HG03025 (cell line): ENCODE measurements at regions not wholly inside any gene's neighbourhood (a gene's known extent, or its start where the extent isn't known, plus 50 kb on each side); places are given as distances from the start of the nearest gene placed in this dataset.

Experiments
- ATAC-seq: cut with Tn5 transposase; IDR thresholded peaks from one replicate; pipeline ENCODE4 v1.9.1; 2021; ENCODE audit warnings: mild to moderate bottlenecking, moderate library complexity; ENCODE audit not compliant: unreplicated experiment, low FRiP score

- ATAC-seq, result no peak
These were observed 447.2 kb downstream of the INHBA start for GRCh38 chr7:41255716-41256115.

DNA sequence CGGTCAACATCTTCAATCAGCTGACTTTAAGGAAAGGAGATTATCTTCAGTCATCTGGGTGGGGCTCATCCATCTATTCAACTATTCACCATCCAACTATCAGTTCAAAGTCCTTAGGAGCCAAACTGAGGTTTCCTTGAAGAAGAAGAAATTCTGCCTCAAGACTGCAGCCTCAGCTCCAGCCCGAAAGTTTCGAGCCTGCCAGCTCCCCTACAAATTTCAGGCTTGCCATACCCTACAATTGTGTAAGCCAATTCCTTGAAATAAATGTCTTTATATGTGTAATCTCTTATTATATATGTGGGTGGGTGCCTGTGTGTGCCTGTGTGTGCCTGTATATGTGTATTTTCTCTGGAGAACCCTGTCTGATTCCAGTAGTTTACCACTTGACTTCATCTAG lies 447.8 kb downstream of the INHBA start:
- no peak for ATAC-seq

GRCh38 chr7:41252957-41253356 lies 449.9 kb downstream of the INHBA start:
- ATAC-seq, result no peak

- ATAC-seq, result no peak
These were observed 450.3 kb downstream of the INHBA start for GRCh38 chr7:41252551-41252950.

GRCh38 chr7:41247143-41247865 lies 455.6 kb downstream of the INHBA start:
- ATAC-seq, result no peak

DNA sequence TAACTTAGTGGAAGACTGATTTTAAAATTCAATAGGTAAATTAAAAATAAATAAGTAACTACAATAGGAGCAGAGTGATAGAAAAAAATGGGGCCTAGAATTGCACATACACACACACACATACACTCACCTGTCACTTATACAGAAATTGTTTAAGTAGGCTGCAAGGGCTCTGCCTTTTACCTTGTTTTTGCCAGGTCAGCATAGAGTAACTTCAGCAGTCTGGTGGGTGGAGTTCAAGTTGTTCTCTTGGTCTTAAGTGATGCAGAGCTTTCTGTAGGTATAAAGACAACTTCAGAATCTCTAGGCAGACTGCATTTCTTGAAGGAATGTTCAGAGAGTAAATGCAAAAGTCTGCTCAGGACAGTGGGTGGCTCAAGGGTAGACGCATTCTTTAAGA lies 457.0 kb downstream of the INHBA start:
- ATAC-seq, result no peak

DNA sequence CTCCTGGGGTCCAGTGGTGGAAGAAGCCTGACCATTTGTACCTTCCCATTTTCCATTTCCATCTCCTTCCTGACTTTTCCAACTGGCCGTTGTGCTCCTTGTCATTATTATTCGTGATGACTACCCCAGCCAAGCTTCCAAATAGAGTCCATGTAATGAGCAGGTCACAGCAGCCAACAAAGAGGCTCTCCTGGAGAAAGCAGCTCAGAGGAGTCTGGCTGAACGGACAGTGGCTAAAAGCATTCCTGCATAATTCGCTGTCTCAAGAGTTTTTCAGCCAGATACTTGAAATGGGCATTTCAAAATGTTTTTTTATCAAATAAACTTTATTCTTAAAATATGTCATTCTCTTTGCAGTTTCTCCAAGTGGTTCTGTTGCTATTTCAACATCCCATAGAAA lies 458.6 kb downstream of the INHBA start:
- no peak for ATAC-seq

- no peak for ATAC-seq
These were observed 461.2 kb downstream of the INHBA start for GRCh38 chr7:41241641-41242040.

- ATAC-seq, result no peak
These were observed 463.3 kb downstream of the INHBA start for GRCh38 chr7:41239596-41239995.

- ATAC-seq, result no peak
These were observed 464.0 kb downstream of the INHBA start for GRCh38 chr7:41238851-41239331.

DNA sequence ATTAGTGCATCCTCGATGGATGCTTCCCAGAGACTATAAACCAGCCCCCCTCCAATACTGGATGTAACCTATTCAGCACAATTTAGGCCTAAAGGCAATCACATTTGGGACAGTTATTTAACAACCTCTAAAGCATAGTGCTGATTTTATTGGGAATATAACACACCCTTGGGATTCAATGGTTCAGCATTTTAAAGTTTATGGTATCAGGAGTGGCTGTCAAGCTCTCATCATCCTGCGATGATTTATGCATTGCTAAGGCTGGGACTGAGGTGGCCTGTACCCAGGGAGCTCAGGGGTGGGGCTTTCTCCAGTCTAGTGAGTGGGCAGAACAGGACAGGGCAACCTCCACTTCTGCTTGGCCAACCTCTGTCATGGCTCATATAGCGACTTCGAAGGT lies 464.9 kb downstream of the INHBA start:
- no peak for ATAC-seq

GRCh38 chr7:41232086-41232485 lies 470.8 kb downstream of the INHBA start:
- no peak for ATAC-seq

GRCh38 chr7:41224063-41224763 lies 478.7 kb downstream of the INHBA start:
- ATAC-seq, result no peak

GRCh38 chr7:41222746-41223145 lies 480.1 kb downstream of the INHBA start:
- ATAC-seq, result no peak

GRCh38 chr7:41220266-41220665 lies 482.6 kb downstream of the INHBA start:
- no peak for ATAC-seq

GRCh38 chr7:41219276-41219675 lies 483.6 kb downstream of the INHBA start:
- ATAC-seq, result no peak

DNA sequence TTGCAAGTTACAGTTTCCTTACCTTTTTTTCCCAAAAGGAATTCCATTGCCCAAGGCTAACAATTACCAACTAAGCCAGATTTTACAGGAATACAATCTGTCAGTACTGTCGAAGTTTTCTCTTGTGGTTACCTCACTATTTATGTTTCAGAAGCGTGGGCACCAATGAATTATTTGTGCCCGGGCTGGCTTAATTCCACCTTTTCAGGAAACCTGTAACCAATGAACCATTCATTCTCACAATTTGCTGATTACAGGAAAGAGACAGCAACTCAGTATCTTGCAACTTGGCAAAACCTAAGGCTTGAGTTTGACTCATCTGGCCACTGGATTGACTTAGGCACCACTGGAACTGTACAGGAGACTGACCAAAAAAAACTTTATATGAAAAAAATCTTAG lies 485.6 kb downstream of the INHBA start:
- no peak for ATAC-seq

DNA sequence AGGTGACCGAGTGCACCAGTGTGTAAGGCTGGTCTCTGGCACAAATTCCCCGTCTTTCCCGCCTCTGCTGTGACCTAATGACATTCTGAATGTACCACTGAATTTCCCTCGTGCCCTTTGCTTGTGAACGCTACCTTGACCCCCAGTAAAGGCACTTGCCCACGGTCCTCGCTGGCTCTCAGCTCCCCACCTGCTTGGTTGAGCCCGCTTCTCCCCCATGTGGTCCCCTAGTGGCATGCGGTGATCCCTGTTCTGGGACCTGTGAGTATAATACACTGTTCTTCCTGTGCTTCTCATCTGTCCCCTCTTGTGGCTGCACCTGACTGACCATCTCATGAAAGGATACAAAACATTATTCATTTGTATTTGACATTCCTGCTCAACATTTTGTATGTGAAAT lies 495.7 kb downstream of the INHBA start:
- ATAC-seq, result no peak

- no peak for ATAC-seq
These were observed 496.6 kb downstream of the INHBA start for GRCh38 chr7:41206267-41206666.

DNA sequence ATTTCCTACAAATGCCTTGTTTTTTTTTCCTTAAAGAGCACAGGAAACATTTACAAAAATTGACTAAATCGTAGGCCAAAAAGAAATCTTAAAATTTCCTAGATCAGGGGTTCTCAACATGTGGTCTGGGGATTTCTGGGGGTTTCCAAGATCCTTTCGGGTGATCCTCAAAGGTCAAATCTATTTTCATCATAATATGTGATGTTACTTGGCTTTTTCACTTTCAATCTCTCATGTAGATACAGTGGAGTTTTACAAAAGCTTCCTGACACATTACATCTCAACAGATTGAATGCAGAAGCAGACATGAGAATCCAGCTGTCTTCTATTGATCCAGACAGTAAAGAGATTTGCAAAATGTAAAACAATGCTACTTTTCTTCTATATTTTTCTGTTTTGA lies 497.3 kb downstream of the INHBA start:
- ATAC-seq, result no peak

- ATAC-seq, result no peak
These were observed 499.3 kb downstream of the INHBA start for GRCh38 chr7:41203542-41203941.

- no peak for ATAC-seq
These were observed 501.9 kb downstream of the INHBA start for GRCh38 chr7:41201021-41201420.
